ENCODE measurements at regions not wholly inside any gene's neighbourhood (a gene's known extent, or its start where the extent isn't known, plus 50 kb on each side); places are given as distances from the start of the nearest gene placed in this dataset.

- no peak for DNase-seq (ENCODE audit: low spot score)
These were observed 514.1 kb downstream of the TENT5A start for GRCh38 chr6:81238390-81238789.

- no peak for DNase-seq (ENCODE audit: low spot score)
These were observed 515.3 kb downstream of the TENT5A start for GRCh38 chr6:81237226-81237625.

GRCh38 chr6:81235512-81235911 is 517.0 kb downstream of the TENT5A start:
- no peak for DNase-seq (ENCODE audit: low spot score)

GRCh38 chr6:81233990-81234389 is 518.5 kb downstream of the TENT5A start:
- no peak for DNase-seq (ENCODE audit: low spot score)

GRCh38 chr6:81228912-81229555 is 523.4 kb downstream of the TENT5A start:
- peak; percentile 17 for DNase-seq (ENCODE audit: low spot score)

- DNase-seq (ENCODE audit: low spot score), result no peak
These were observed 525.5 kb downstream of the TENT5A start for GRCh38 chr6:81226957-81227356.

- DNase-seq (ENCODE audit: low spot score), result no peak
These were observed 535.8 kb downstream of the TENT5A start for GRCh38 chr6:81216668-81217067.

GRCh38 chr6:81215092-81215432 is 537.4 kb downstream of the TENT5A start:
- no peak for DNase-seq (ENCODE audit: low spot score)

GRCh38 chr6:81214414-81215091 is 537.9 kb downstream of the TENT5A start:
- DNase-seq (ENCODE audit: low spot score), result no peak

- peak; percentile 22 for DNase-seq (ENCODE audit: low spot score)
These were observed 547.8 kb downstream of the TENT5A start for GRCh38 chr6:81204731-81205130.

- no peak for DNase-seq (ENCODE audit: low spot score)
These were observed 558.1 kb downstream of the TENT5A start for GRCh38 chr6:81194374-81194773.

GRCh38 chr6:81172056-81172740 is 580.3 kb downstream of the TENT5A start:
- DNase-seq (ENCODE audit: low spot score), result peak; percentile 74

- DNase-seq (ENCODE audit: low spot score), result peak; percentile 6
These were observed 583.3 kb downstream of the TENT5A start for GRCh38 chr6:81169166-81169565.

- DNase-seq (ENCODE audit: low spot score), result peak; percentile 58
These were observed 585.7 kb downstream of the TENT5A start for GRCh38 chr6:81166770-81167169.

- DNase-seq (ENCODE audit: low spot score), result no peak
These were observed 593.5 kb downstream of the TENT5A start for GRCh38 chr6:81158956-81159355.

- DNase-seq (ENCODE audit: low spot score), result no peak
These were observed 603.7 kb downstream of the TENT5A start for GRCh38 chr6:81148751-81149150.

- no peak for DNase-seq (ENCODE audit: low spot score)
These were observed 607.0 kb downstream of the TENT5A start for GRCh38 chr6:81145506-81145905.

GRCh38 chr6:81144346-81144745 is 608.1 kb downstream of the TENT5A start:
- no peak for DNase-seq (ENCODE audit: low spot score)

- DNase-seq (ENCODE audit: low spot score), result no peak
These were observed 614.2 kb downstream of the TENT5A start for GRCh38 chr6:81138236-81138635.

- no peak for DNase-seq (ENCODE audit: low spot score)
These were observed 621.5 kb downstream of the TENT5A start for GRCh38 chr6:81130969-81131368.

GRCh38 chr6:81130061-81130460 is 622.4 kb downstream of the TENT5A start:
- no peak for DNase-seq (ENCODE audit: low spot score)

- DNase-seq (ENCODE audit: low spot score), result no peak
These were observed 623.8 kb downstream of the TENT5A start for GRCh38 chr6:81128671-81129070.

- peak; percentile 49 for DNase-seq (ENCODE audit: low spot score)
These were observed 626.3 kb downstream of the TENT5A start for GRCh38 chr6:81126150-81126549.

Measured in AG20443 (cell line).